ENCODE measurements at regions not wholly inside any gene's neighbourhood (a gene's known extent, or its start where the extent isn't known, plus 50 kb on each side); places are given as distances from the start of the nearest gene placed in this dataset.

GRCh38 chr14:43085819-43086218 is 1421.3 kb downstream of the FSCB start:
- TF ChIP-seq, protein P1, sequence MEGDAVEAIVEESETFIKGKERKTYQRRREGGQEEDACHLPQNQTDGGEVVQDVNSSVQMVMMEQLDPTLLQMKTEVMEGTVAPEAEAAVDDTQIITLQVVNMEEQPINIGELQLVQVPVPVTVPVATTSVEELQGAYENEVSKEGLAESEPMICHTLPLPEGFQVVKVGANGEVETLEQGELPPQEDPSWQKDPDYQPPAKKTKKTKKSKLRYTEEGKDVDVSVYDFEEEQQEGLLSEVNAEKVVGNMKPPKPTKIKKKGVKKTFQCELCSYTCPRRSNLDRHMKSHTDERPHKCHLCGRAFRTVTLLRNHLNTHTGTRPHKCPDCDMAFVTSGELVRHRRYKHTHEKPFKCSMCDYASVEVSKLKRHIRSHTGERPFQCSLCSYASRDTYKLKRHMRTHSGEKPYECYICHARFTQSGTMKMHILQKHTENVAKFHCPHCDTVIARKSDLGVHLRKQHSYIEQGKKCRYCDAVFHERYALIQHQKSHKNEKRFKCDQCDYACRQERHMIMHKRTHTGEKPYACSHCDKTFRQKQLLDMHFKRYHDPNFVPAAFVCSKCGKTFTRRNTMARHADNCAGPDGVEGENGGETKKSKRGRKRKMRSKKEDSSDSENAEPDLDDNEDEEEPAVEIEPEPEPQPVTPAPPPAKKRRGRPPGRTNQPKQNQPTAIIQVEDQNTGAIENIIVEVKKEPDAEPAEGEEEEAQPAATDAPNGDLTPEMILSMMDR (IDR thresholded peaks at IDR 0.05; ENCODE audit: low read depth, low read length, poor library complexity, severe bottlenecking): no peak
- TF ChIP-seq EZH2phosphoT487 (IDR thresholded peaks at IDR 0.05; ENCODE audit: borderline replicate concordance, low read length): no peak
